ENCODE measurements at regions not wholly inside any gene's neighbourhood (a gene's known extent, or its start where the extent isn't known, plus 50 kb on each side); places are given as distances from the start of the nearest gene placed in this dataset.

DNA sequence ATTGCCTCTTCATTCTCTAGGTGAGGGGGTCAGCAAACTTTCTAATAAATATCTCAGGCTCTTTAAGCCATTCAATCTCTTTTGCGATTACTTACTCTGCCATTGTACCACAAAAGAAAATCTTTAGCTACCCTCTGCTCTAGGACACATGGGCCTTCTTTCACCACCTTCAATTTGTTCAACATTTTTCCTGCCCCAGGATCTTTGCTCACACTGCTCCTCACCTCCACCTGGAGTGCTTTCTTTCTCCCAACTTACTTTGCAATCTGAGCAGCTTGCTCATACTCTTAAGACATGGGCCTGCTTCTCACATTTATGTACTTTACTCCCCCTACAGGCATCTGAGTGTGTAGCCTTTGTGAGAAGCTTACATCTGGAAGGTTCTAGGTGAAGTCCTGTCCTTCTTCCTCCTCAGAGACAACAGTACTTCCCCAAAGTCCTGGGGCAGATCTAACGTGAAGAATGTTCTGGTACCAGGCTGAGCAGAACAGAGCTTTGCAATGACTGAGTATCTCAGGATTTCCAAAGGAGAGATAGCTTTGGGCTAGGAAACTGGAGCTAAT, 55.0 kb upstream of the PRDM5 start:
- DNase-seq, result peak; percentile 4 to 45 (median 4)

DNA sequence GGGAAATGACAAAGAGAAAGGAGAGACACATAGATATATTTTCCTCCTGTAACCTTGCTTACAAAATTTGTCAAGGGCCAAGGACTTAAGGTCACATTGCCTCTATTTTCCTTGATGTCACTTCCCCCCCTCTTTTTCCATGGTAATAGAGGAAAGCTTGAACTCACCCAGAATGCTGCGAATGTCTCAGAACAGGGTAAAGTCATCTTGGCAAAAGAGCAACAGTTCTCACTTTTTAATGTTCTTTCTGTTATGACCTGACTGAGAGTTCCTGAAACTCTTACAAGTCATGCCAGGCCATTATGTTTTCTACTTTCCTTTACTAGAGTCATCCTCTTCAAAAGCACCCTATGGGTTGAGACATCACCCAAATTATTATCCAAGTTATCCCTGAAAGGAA, 50.7 kb upstream of the PRDM5 start:
- no peak for DNase-seq
